SK-N-MC (cell line): ENCODE measurements at regions not wholly inside any gene's neighbourhood (a gene's known extent, or its start where the extent isn't known, plus 50 kb on each side); places are given as distances from the start of the nearest gene placed in this dataset.

ENCODE experiments used
- EZH2 ChIP-seq: fragments of 200-600 bp; sonication (generic); IDR thresholded peaks from one replicate; pipeline ENCODE4 v1.6.1; 2017; ENCODE audit warnings: antibody characterized with exemption
- POLR2AphosphoS5 ChIP-seq: IDR thresholded peaks from 2 replicates; pipeline ENCODE4 v1.6.1; 2012; ENCODE audit warnings: mild to moderate bottlenecking, low read depth, low read length, borderline replicate concordance

- TF ChIP-seq POLR2AphosphoS5 (no peak), EZH2 (no peak)
Observed at GRCh38 chr11:106311531-106312230, 234.2 kb downstream of the AASDHPPT start.
